NCI-H128 (cell line): ENCODE measurements at regions not wholly inside any gene's neighbourhood (a gene's known extent, or its start where the extent isn't known, plus 50 kb on each side); places are given as distances from the start of the nearest gene placed in this dataset.

Experiments used
- DNase-seq: peaks from one replicate; lab custom pipeline; 2025; ENCODE audit not compliant: unreplicated experiment; lab: John Stamatoyannopoulos, UW

GRCh38 chr2:164306872-164307271, 314.4 kb downstream of the GRB14 start:
- DNase-seq = no peak

GRCh38 chr2:164302786-164303185, 318.5 kb downstream of the GRB14 start:
- no peak for DNase-seq

- no peak for DNase-seq
Observed at GRCh38 chr2:164288235-164288634, 333.0 kb downstream of the GRB14 start.

- no peak for DNase-seq
Observed at GRCh38 chr2:164287056-164287455, 334.2 kb downstream of the GRB14 start.

- DNase-seq = no peak
Observed at GRCh38 chr2:164285576-164285975, 335.7 kb downstream of the GRB14 start.

GRCh38 chr2:164281896-164282295, 339.4 kb downstream of the GRB14 start:
- no peak for DNase-seq

- DNase-seq = no peak
Observed at GRCh38 chr2:164275659-164276058, 345.6 kb downstream of the GRB14 start.

- DNase-seq = no peak
Observed at GRCh38 chr2:164260506-164260905, 360.8 kb downstream of the GRB14 start.

- DNase-seq = no peak
Observed at GRCh38 chr2:164257742-164258141, 363.5 kb downstream of the GRB14 start.

GRCh38 chr2:164252568-164253287, 368.6 kb downstream of the GRB14 start:
- DNase-seq = no peak

- no peak for DNase-seq
Observed at GRCh38 chr2:164243315-164243714, 378.0 kb downstream of the GRB14 start.

GRCh38 chr2:164242409-164242808, 378.9 kb downstream of the GRB14 start:
- no peak for DNase-seq

- DNase-seq = no peak
Observed at GRCh38 chr2:164234074-164234473, 387.2 kb downstream of the GRB14 start.

GRCh38 chr2:164224007-164224406, 397.3 kb downstream of the GRB14 start:
- no peak for DNase-seq

GRCh38 chr2:164221473-164221872, 399.8 kb downstream of the GRB14 start:
- DNase-seq = no peak

- no peak for DNase-seq
Observed at GRCh38 chr2:164220265-164220664, 401.0 kb downstream of the GRB14 start.

GRCh38 chr2:164213916-164214315, 407.4 kb downstream of the GRB14 start:
- no peak for DNase-seq

- no peak for DNase-seq
Observed at GRCh38 chr2:164205347-164205746, 415.9 kb downstream of the GRB14 start.

- no peak for DNase-seq
Observed at GRCh38 chr2:164203131-164203530, 418.2 kb downstream of the GRB14 start.

GRCh38 chr2:164198256-164198655, 423.0 kb downstream of the GRB14 start:
- DNase-seq = no peak

GRCh38 chr2:164190700-164191099, 430.6 kb downstream of the GRB14 start:
- no peak for DNase-seq

GRCh38 chr2:164189851-164190250, 431.4 kb downstream of the GRB14 start:
- no peak for DNase-seq

GRCh38 chr2:164187121-164187520, 434.2 kb downstream of the GRB14 start:
- DNase-seq = no peak
